ENCODE measurements at regions not wholly inside any gene's neighbourhood (a gene's known extent, or its start where the extent isn't known, plus 50 kb on each side); places are given as distances from the start of the nearest gene placed in this dataset.

DNA sequence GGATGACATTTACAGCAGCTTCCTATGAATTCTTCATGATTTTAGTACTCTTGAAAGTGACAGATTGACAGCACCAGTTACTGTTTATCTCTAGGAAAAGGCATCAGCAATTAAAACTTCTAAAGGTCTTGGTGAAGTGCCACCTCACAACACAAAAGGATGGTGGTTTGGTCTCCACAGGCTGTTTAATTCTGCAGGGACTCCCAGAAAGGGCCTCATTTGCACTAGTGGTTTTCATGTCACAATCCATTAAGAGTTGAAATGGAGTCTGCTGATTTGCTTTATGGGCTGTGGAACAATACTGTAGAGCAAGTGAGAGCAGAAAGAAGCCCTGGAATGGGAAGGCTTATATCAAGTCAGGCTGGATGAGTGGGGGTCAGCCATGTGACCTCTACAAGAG lies 225.3 kb upstream of the KCNMB2 start:
- Histone ChIP-seq H3K4me1 (no peaks in the 10 kb centered on the region), H3K9me3 (replicated peaks) (peaks cover 5% of the 10 kb centered on the region), H3K4me3 (no peak overlapping the region), H3K27me3 (ENCODE audit: low read depth) (no peaks in the 10 kb centered on the region), H3K36me3 (no peaks in the 10 kb centered on the region), H3K27ac (replicated peaks) (no peak overlapping the region)
- DNase-seq, result no peak
- TF ChIP-seq, protein P1, sequence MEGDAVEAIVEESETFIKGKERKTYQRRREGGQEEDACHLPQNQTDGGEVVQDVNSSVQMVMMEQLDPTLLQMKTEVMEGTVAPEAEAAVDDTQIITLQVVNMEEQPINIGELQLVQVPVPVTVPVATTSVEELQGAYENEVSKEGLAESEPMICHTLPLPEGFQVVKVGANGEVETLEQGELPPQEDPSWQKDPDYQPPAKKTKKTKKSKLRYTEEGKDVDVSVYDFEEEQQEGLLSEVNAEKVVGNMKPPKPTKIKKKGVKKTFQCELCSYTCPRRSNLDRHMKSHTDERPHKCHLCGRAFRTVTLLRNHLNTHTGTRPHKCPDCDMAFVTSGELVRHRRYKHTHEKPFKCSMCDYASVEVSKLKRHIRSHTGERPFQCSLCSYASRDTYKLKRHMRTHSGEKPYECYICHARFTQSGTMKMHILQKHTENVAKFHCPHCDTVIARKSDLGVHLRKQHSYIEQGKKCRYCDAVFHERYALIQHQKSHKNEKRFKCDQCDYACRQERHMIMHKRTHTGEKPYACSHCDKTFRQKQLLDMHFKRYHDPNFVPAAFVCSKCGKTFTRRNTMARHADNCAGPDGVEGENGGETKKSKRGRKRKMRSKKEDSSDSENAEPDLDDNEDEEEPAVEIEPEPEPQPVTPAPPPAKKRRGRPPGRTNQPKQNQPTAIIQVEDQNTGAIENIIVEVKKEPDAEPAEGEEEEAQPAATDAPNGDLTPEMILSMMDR (IDR thresholded peaks at IDR 0.05; ENCODE audit: borderline replicate concordance), result no peak
- intact Hi-C loops (cut with micrococcal nuclease), result no loop called here

DNA sequence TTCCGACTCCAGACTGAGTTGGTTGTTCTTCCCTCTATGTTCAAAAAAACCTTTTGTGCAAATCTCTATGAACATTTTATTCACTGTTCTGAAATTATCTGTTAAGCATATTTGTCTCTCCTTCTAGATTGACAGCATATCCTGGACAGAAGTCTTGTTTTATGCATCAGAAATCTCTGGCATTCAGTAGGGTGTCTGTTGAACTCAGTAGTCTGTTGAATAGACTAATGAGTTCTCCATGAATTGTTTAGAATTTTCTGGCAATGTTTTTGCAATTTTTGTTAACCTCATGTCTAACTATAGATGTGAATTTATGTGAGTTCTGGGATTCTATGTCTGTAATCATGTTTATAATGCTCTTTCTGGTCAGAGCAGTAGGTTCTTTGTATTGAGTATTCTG lies 222.5 kb upstream of the KCNMB2 start:
- Histone ChIP-seq H3K4me1 (no peaks in the 10 kb centered on the region), H3K36me3 (no peaks in the 10 kb centered on the region), H3K9me3 (replicated peaks) (peaks cover 9% of the 10 kb centered on the region), H3K27ac (replicated peaks) (no peak overlapping the region), H3K4me3 (no peak overlapping the region), H3K27me3 (ENCODE audit: low read depth) (no peaks in the 10 kb centered on the region)
- TF ChIP-seq, protein P1 (IDR thresholded peaks at IDR 0.05; ENCODE audit: borderline replicate concordance), result no peak
- intact Hi-C loops (cut with micrococcal nuclease), result no loop called here
- no peak for DNase-seq

DNA sequence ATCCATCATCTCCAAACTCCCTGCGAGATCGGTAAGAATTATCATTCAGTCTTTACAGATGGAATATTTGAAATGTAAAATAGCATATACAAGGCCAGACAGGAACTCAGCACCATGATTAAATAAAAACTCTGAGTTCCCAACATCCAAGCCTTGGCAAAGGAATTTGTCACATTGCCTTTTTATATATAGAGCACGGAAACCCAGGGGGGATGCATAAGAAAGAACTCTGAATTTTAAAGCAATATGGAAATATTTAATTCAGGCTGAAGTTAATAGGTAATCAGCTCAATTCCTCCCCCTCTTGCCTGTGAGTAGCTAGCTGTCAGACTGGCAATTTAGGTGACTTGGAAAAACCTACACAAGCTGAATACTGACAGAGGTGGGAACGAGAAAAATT lies 217.9 kb upstream of the KCNMB2 start:
- H3K4me3 ChIP-seq, result no peak overlapping the region
- no peaks in the 10 kb centered on the region for H3K27me3 ChIP-seq (ENCODE audit: low read depth)
- H3K9me3 ChIP-seq (replicated peaks), result peaks cover 9% of the 10 kb centered on the region
- TF ChIP-seq, protein P1 (IDR thresholded peaks at IDR 0.05; ENCODE audit: borderline replicate concordance), result no peak
- no peaks in the 10 kb centered on the region for H3K36me3 ChIP-seq
- intact Hi-C loops (cut with micrococcal nuclease), result no loop called here
- H3K4me1 ChIP-seq, result peaks cover 34% of the 10 kb centered on the region
- peak overlapping the region; percentile 26 for H3K27ac ChIP-seq (replicated peaks)
- DNase-seq, result no peak

DNA sequence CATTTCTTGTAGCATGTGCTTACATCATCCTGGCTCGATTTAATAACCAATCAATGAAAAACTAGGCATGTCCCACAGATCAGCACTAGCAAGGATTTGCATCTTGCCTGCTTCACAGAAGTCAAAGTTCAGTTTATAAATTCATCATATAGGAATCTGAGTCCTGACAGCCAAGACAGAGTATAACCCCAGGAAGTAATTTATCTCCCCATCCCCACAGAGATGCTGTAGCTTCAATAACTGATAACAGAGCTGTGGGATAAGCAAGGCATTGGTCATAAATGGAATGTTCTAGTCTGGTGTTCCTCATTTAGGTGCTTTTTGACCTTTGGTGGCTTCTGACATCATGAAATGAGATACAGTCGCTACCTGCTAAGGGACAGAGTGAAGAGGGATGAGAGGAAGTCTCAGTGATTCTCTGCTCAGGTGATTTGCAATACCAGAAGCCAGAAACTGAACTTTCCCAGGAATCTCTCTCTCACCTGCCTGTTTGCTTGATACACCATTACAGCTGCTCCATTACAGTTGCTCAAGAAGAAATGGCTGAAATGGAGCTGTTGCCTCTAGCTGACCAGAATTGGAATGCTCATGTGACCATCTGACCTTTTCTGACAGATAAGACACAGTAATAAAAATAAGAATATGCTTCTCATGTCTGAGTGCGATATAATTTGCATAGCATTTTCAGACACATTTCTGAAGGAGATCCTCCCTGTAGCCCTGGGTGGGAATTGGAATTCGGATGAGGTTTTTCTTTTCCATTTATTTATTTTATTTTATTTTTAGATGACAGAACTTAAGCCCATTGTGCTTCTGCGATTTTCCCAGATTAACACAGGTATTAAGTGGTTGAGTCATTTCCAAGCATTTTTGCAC lies 217.1 kb upstream of the KCNMB2 start:
- Histone ChIP-seq H3K4me3 (no peak overlapping the region), H3K36me3 (no peaks in the 10 kb centered on the region), H3K27ac (replicated peaks) (peak overlapping the region; percentile 86), H3K9me3 (replicated peaks) (peaks cover 9% of the 10 kb centered on the region), H3K27me3 (ENCODE audit: low read depth) (no peaks in the 10 kb centered on the region), H3K4me1 (peaks cover 34% of the 10 kb centered on the region)
- TF ChIP-seq, protein P1 (IDR thresholded peaks at IDR 0.05; ENCODE audit: borderline replicate concordance), result no peak
- intact Hi-C loops (cut with micrococcal nuclease), result no loop called here
- no peak for DNase-seq

DNA sequence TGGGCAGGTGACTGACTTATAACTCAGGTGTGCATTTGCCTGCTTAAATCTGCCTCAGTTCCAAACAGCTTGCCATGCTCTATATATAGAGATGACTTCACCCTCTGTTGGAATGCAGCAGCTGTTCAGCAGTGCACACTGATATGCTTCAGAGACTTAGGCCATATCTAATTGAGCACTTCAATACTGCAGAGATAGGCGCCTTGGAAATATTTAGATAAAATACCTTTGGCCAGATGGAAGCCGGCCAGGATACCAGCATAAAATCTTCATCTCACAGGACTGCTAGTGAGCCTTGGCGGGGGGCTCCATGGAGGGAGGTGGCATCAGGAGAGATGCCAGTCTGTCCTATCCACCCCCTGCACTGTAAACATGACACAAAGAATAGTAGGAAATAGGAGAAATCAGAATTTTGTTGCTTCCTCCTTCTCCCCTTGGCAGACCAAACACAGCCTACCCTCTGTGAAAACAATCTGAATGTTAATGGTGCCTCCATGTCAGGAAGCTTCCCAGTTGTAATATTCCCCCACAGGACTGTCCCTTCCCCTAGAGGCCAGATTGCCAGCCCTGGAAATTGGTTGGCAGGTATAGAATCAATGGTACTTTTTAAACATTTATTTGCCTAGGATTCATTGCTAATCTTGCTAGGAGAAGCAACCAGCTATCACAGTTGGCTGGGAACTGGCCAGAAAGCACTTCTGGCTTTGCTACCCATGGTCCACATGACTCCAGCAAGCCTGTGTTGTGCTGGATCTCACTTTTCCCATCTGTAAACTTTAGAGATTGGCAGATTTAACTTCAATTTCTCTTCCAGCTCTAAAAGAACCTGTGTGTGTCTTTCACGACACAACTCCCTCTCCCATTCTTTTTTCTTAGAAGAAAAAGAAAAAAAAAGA lies 215.5 kb upstream of the KCNMB2 start:
- intact Hi-C loops (cut with micrococcal nuclease), result loop anchor here (10.0 kb wide), 1 partner anchor 1276 kb away; no protein-coding TSS in a partner anchor
- peak; percentile 73 for DNase-seq

More for the DNA sequence above, 215.5 kb upstream of the KCNMB2 start:
- H3K27me3 ChIP-seq (ENCODE audit: low read depth), result no peaks in the 10 kb centered on the region
- peaks cover 45% of the 10 kb centered on the region for H3K4me1 ChIP-seq
- peak overlapping the region; percentile 8 for H3K4me3 ChIP-seq
- no peaks in the 10 kb centered on the region for H3K36me3 ChIP-seq
- H3K9me3 ChIP-seq (replicated peaks), result peaks cover 7% of the 10 kb centered on the region
- TF ChIP-seq, protein P1 (IDR thresholded peaks at IDR 0.05; ENCODE audit: borderline replicate concordance), result peak; percentile 11
- H3K27ac ChIP-seq (replicated peaks), result peak overlapping the region; percentile 86

All from left ventricle myocardium inferior (tissue), 1 donor.